IgD-negative memory B cell (primary cell): ENCODE measurements at regions not wholly inside any gene's neighbourhood (a gene's known extent, or its start where the extent isn't known, plus 50 kb on each side); places are given as distances from the start of the nearest gene placed in this dataset.

Experiments used
- H3K27ac Mint-ChIP-seq, 3 donors: one replicate each; pipeline ENCODE4 v1.8.0; 2020 to 2022; ENCODE audit warnings: mild to moderate bottlenecking in 3 of 3, mixed read lengths in 3 of 3, moderate library complexity in 1 of 3
- H3K27me3 Mint-ChIP-seq: one replicate; pipeline ENCODE4 v1.8.0; 2021; ENCODE audit warnings: mixed read lengths
- H3K36me3 Mint-ChIP-seq: one replicate; pipeline ENCODE4 v1.8.0; 2020; ENCODE audit warnings: mild to moderate bottlenecking, mixed read lengths
- H3K4me1 Mint-ChIP-seq, 3 donors: one replicate each; pipeline ENCODE4 v1.8.0; 2020 to 2022; ENCODE audit warnings: mixed read lengths in 3 of 3, mild to moderate bottlenecking in 1 of 3
- H3K4me3 Mint-ChIP-seq, 4 donors: one replicate each; pipeline ENCODE4 v1.8.0; 2020 to 2022; ENCODE audit warnings: mild to moderate bottlenecking in 4 of 4, mixed read lengths in 4 of 4, moderate library complexity in 3 of 4
- H3K9me3 Mint-ChIP-seq, 3 donors: one replicate each; pipeline ENCODE4 v1.8.0; 2020 to 2021; ENCODE audit warnings: mixed read lengths in 3 of 3, mild to moderate bottlenecking in 1 of 3

- Mint-ChIP-seq H3K27ac (no peak overlapping the region), H3K4me3 (no peak overlapping the region)
These were observed 940.2 kb downstream of the EFNA5 start for GRCh38 chr5:106730506-106730905.

DNA sequence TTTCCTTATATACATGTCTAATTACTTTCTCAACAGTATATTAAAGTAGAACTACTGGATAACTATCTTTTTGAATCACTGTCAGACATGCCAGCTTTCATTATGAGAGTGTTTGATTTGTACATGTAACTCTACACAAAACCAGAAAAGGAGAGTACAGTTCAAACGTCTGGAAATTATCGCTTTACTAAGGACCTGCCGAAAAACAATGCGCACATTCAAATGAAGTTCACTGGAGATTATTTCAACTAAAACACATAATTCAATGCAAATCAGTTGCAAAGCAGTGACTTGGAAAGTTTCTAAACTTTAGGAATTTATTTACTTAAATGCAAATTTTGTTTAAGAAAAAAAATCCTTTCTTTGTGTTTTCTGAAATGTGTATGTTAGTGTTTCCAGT, 942.5 kb downstream of the EFNA5 start:
- Mint-ChIP-seq H3K36me3 (no peaks in the 10 kb centered on the region), H3K4me1 (no peaks in the 10 kb centered on the region), H3K27ac (no peak overlapping the region), H3K9me3 (peaks cover 3 to 14% (median 6%) of the 10 kb centered on the region in 3 donors), H3K4me3 (no peak overlapping the region), H3K27me3 (no peaks in the 10 kb centered on the region)

More at GRCh38 chr5:106730506-106730905, 940.2 kb downstream of the EFNA5 start:
- H3K36me3 Mint-ChIP-seq: no peaks in the 10 kb centered on the region
- no peaks in the 10 kb centered on the region for H3K27me3 Mint-ChIP-seq
- H3K9me3 Mint-ChIP-seq: peaks cover 6 to 14% (median 11%) of the 10 kb centered on the region in 3 donors
- no peaks in the 10 kb centered on the region for H3K4me1 Mint-ChIP-seq

DNA sequence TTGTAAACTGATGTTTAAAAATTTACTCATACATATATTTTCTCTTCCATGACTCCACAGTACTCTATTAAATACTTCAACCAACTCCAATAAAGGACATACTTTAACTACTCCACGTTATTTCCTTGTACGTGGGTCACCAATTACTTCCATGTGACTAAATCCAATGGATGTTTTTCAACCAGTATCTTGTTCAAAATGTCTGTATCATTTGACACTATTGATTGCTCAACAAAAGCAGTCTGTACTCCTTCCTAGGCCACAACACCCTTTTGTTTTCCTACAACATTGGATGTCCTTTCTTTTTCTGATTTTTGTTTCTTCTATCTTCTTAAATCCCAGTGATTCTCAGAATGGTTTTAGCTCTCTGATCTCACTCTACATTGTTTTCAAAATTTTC, 943.7 kb downstream of the EFNA5 start:
- H3K27me3 Mint-ChIP-seq: no peaks in the 10 kb centered on the region
- no peaks in the 10 kb centered on the region for H3K36me3 Mint-ChIP-seq
- no peak overlapping the region for H3K27ac Mint-ChIP-seq
- H3K9me3 Mint-ChIP-seq: peaks cover 0 to 12% (median 4%) of the 10 kb centered on the region in 3 donors
- no peaks in the 10 kb centered on the region for H3K4me1 Mint-ChIP-seq
- no peak overlapping the region for H3K4me3 Mint-ChIP-seq

- Mint-ChIP-seq H3K9me3 (peaks cover 0 to 7% (median 2%) of the 10 kb centered on the region in 3 donors), H3K4me1 (no peaks in the 10 kb centered on the region), H3K27me3 (no peaks in the 10 kb centered on the region), H3K36me3 (no peaks in the 10 kb centered on the region), H3K4me3 (no peak overlapping the region), H3K27ac (no peak overlapping the region)
These were observed 950.4 kb downstream of the EFNA5 start for GRCh38 chr5:106720367-106720766.

GRCh38 chr5:106699796-106700195, 970.9 kb downstream of the EFNA5 start:
- Mint-ChIP-seq H3K4me1 (no peaks in the 10 kb centered on the region), H3K27me3 (no peaks in the 10 kb centered on the region), H3K9me3 (peaks cover 0 to 8% (median 7%) of the 10 kb centered on the region in 3 donors), H3K27ac (no peak overlapping the region), H3K36me3 (no peaks in the 10 kb centered on the region), H3K4me3 (no peak overlapping the region)

- H3K36me3 Mint-ChIP-seq: no peaks in the 10 kb centered on the region
- peaks cover 0 to 8% (median 7%) of the 10 kb centered on the region in 3 donors for H3K9me3 Mint-ChIP-seq
- H3K27me3 Mint-ChIP-seq: no peaks in the 10 kb centered on the region
- H3K27ac Mint-ChIP-seq: no peak overlapping the region
- no peak overlapping the region for H3K4me3 Mint-ChIP-seq
- no peaks in the 10 kb centered on the region for H3K4me1 Mint-ChIP-seq
These were observed 971.5 kb downstream of the EFNA5 start for GRCh38 chr5:106699198-106699597.

GRCh38 chr5:106698169-106698568, 972.6 kb downstream of the EFNA5 start:
- Mint-ChIP-seq H3K27ac (no peak overlapping the region), H3K9me3 (peaks cover 0 to 8% (median 7%) of the 10 kb centered on the region in 3 donors), H3K27me3 (no peaks in the 10 kb centered on the region), H3K4me1 (no peaks in the 10 kb centered on the region), H3K36me3 (no peaks in the 10 kb centered on the region), H3K4me3 (no peak overlapping the region)

DNA sequence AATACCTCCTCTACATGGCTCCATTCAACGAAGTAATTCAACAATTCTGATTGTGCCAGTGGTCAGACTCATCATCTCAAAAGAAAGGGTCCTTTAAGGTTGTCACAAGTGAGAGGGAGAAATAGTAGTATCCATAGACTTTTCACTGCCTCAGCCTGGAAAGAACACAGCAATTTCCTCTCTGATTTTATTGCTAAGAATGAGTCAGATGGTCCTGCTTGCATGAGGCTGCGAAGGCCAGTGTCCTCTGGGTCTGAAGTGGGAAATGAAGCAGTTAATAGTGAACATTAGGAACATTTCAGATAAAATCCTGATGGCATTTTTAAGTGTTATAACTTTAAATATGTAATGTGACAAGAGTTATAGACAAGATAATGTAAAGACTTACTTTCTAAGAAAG, 979.0 kb downstream of the EFNA5 start:
- H3K4me1 Mint-ChIP-seq: no peaks in the 10 kb centered on the region
- H3K9me3 Mint-ChIP-seq: no peaks in the 10 kb centered on the region
- H3K4me3 Mint-ChIP-seq: no peak overlapping the region
- H3K36me3 Mint-ChIP-seq: no peaks in the 10 kb centered on the region
- H3K27me3 Mint-ChIP-seq: no peaks in the 10 kb centered on the region
- H3K27ac Mint-ChIP-seq: no peak overlapping the region

- no peaks in the 10 kb centered on the region for H3K27me3 Mint-ChIP-seq
- no peaks in the 10 kb centered on the region for H3K36me3 Mint-ChIP-seq
- H3K27ac Mint-ChIP-seq: no peak overlapping the region
- no peaks in the 10 kb centered on the region for H3K4me1 Mint-ChIP-seq
- H3K9me3 Mint-ChIP-seq: no peaks in the 10 kb centered on the region
- H3K4me3 Mint-ChIP-seq: no peak overlapping the region
These were observed 980.2 kb downstream of the EFNA5 start for GRCh38 chr5:106690585-106690984.

DNA sequence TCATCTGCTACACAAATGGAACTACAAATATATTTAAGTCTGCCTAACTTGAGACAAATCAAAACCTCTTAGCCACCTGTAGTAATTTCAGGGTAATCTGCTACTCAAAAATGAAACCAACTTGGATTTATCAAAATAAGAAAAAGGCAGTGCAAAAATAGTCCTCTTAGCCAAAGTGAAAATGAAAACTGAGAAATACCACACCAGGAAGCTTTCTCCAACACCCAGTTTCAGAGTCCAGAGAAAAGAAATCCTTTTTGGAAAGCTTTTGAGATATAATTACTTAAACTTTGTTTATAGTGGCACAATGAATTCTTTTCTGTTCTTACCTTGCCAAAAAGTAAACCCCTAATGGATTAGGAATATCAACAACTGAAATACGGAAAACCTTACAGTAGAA, 990.4 kb downstream of the EFNA5 start:
- H3K27ac Mint-ChIP-seq: no peak overlapping the region
- no peaks in the 10 kb centered on the region for H3K4me1 Mint-ChIP-seq

DNA sequence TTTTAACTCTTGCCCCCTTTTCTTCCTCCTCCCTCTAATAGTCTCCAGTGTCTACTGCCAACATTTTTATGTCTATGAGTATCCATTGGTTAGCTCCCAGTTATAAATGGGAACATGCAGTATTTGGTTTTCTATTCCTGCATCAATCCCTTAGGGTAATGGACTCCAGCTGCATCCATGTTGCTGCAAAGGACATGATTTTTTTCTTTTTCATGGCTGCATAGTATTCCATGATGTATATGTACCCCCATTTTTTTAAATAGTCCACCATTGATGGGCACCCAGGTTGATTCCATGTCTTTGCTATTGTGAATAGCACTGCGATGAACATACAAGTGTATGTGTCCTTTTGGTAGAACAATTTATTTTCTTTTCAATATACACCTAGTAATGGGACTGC, 993.7 kb downstream of the EFNA5 start:
- no peaks in the 10 kb centered on the region for H3K27me3 Mint-ChIP-seq
- H3K4me1 Mint-ChIP-seq: no peaks in the 10 kb centered on the region
- no peak overlapping the region for H3K27ac Mint-ChIP-seq

More for the DNA sequence above, 990.4 kb downstream of the EFNA5 start:
- Mint-ChIP-seq H3K4me3 (no peak overlapping the region), H3K9me3 (peaks cover 4 to 15% (median 5%) of the 10 kb centered on the region in 3 donors), H3K27me3 (no peaks in the 10 kb centered on the region), H3K36me3 (no peaks in the 10 kb centered on the region)

DNA sequence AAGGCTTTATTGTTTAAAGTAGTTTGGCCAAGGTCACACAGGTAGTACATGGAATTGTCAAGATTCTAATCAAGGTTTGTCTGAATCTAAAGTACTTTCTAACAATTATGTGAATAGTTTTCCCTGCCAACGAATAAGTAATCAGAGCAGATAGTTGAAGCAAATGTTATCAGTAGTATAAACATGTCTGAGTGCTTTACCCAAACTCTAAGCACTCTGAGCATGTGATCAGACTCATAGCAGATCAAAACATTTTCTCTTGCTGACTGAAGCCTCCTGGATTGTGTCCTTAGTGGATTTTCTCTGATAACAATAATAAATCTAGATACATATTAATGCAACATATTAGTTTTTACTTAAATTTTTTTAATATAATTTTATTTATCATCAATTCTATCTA, 995.0 kb downstream of the EFNA5 start:
- Mint-ChIP-seq H3K27me3 (no peaks in the 10 kb centered on the region), H3K27ac (no peak overlapping the region), H3K9me3 (peaks cover 4 to 7% (median 5%) of the 10 kb centered on the region in 3 donors), H3K4me1 (no peaks in the 10 kb centered on the region), H3K36me3 (no peaks in the 10 kb centered on the region), H3K4me3 (no peak overlapping the region)

More for the DNA sequence above, 993.7 kb downstream of the EFNA5 start:
- Mint-ChIP-seq H3K4me3 (no peak overlapping the region), H3K9me3 (peaks cover 4 to 7% (median 5%) of the 10 kb centered on the region in 3 donors), H3K36me3 (no peaks in the 10 kb centered on the region)

- H3K4me3 Mint-ChIP-seq: no peak overlapping the region
- H3K4me1 Mint-ChIP-seq: no peaks in the 10 kb centered on the region
- H3K36me3 Mint-ChIP-seq: no peaks in the 10 kb centered on the region
- H3K27ac Mint-ChIP-seq: no peak overlapping the region
- no peaks in the 10 kb centered on the region for H3K27me3 Mint-ChIP-seq
- peaks cover 2 to 7% (median 2%) of the 10 kb centered on the region in 3 donors for H3K9me3 Mint-ChIP-seq
These were observed 996.8 kb downstream of the EFNA5 start for GRCh38 chr5:106673941-106674340.

DNA sequence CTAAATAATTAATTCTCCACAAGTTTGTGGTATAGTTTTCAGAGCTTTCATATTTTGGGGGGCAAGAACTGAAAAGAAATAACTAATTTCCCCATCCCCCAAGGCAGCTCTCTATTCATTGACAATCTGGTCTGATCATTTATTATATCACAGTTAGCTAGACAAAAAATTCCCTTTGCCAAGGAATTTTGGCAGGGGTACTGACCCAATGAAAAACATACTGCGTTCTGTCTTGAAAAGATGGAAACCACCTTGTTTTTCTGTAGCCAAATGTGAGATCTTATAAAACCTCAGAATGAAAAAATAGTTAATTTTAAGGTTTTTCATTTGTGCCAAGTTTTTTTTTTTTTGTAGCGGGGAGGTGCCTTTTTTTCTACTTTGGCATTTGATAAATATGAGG, 1008.9 kb downstream of the EFNA5 start:
- H3K4me1 Mint-ChIP-seq: no peaks in the 10 kb centered on the region
- H3K27ac Mint-ChIP-seq: no peak overlapping the region
- peaks cover 0 to 4% (median 0%) of the 10 kb centered on the region in 3 donors for H3K9me3 Mint-ChIP-seq
- no peaks in the 10 kb centered on the region for H3K27me3 Mint-ChIP-seq
- H3K4me3 Mint-ChIP-seq: no peak overlapping the region
- no peaks in the 10 kb centered on the region for H3K36me3 Mint-ChIP-seq

- H3K27me3 Mint-ChIP-seq: no peaks in the 10 kb centered on the region
These were observed 1010.1 kb downstream of the EFNA5 start for GRCh38 chr5:106660681-106661080.

GRCh38 chr5:106658150-106658549, 1012.6 kb downstream of the EFNA5 start:
- Mint-ChIP-seq H3K4me1 (no peaks in the 10 kb centered on the region), H3K36me3 (no peaks in the 10 kb centered on the region), H3K9me3 (peaks cover 0 to 8% (median 3%) of the 10 kb centered on the region in 3 donors), H3K4me3 (no peak overlapping the region), H3K27me3 (no peaks in the 10 kb centered on the region), H3K27ac (no peak overlapping the region)

More at GRCh38 chr5:106660681-106661080, 1010.1 kb downstream of the EFNA5 start:
- Mint-ChIP-seq H3K9me3 (peaks cover 0 to 4% (median 0%) of the 10 kb centered on the region in 3 donors), H3K27ac (no peak overlapping the region), H3K4me3 (no peak overlapping the region), H3K4me1 (no peaks in the 10 kb centered on the region), H3K36me3 (no peaks in the 10 kb centered on the region)
